ENCODE measurements at regions not wholly inside any gene's neighbourhood (a gene's known extent, or its start where the extent isn't known, plus 50 kb on each side); places are given as distances from the start of the nearest gene placed in this dataset.

DNA sequence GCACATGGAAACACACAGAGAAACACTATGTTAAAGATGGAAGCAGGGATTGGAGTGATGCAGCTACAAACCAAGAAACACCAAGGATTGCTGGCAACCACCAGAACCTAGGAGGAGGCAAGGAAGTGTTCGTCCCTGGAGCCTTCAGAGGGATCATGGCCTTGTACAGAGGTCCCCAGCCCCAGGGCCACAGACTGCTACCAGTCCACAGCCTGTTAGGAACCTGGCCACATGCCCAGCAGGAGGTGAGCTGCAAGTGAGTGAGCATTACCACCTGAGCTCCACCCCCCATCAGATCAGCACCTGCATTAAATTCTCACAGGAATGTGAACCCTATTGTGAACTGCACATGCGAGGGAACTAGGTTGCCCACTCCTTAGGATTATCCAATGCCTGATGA, 505.7 kb upstream of the MDFIC2 start:
- Histone ChIP-seq H3K4me3 (no peak overlapping the region), H3K9me3 (no peaks in the 10 kb centered on the region), H3K27ac (no peak overlapping the region), H3K36me3 (no peaks in the 10 kb centered on the region), H3K4me1 (peaks cover 0 to 3% of the 10 kb centered on the region in 2 donors), H3K27me3 (no peaks in the 10 kb centered on the region)
- no peak for DNase-seq (ENCODE audit: low spot score in 2 of 2)
- intact Hi-C loops (cut with DNase I) = no loop called here
- TF ChIP-seq, protein P1, sequence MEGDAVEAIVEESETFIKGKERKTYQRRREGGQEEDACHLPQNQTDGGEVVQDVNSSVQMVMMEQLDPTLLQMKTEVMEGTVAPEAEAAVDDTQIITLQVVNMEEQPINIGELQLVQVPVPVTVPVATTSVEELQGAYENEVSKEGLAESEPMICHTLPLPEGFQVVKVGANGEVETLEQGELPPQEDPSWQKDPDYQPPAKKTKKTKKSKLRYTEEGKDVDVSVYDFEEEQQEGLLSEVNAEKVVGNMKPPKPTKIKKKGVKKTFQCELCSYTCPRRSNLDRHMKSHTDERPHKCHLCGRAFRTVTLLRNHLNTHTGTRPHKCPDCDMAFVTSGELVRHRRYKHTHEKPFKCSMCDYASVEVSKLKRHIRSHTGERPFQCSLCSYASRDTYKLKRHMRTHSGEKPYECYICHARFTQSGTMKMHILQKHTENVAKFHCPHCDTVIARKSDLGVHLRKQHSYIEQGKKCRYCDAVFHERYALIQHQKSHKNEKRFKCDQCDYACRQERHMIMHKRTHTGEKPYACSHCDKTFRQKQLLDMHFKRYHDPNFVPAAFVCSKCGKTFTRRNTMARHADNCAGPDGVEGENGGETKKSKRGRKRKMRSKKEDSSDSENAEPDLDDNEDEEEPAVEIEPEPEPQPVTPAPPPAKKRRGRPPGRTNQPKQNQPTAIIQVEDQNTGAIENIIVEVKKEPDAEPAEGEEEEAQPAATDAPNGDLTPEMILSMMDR (IDR thresholded peaks at IDR 0.05) = no peak

DNA sequence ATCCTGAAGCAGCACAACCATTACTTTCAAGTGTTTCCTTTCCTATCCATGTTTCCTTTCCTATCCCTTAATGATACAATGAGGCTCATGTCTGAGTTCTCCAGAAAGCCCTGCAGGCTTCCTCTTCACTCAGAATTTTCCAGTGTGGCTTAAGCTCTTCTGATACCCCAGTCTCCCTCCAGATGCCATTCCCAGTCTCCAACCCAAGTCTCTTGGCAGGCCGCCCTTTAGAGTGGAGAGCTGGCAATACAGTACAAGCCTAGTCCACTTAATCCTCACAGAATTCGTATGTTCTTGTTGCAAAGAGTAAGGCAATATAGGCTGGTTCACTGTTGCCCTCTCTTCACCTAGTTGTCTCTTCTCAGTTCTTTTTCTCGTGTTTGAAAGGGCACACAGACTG, 503.9 kb upstream of the MDFIC2 start:
- intact Hi-C loops (cut with DNase I) = no loop called here
- TF ChIP-seq, protein P1 (IDR thresholded peaks at IDR 0.05) = no peak
- DNase-seq (ENCODE audit: low spot score in 2 of 2) = no peak
- no peak overlapping the region for H3K4me3 ChIP-seq
- peaks cover 0 to 3% of the 10 kb centered on the region in 2 donors for H3K4me1 ChIP-seq
- H3K27me3 ChIP-seq = no peaks in the 10 kb centered on the region
- H3K9me3 ChIP-seq = no peaks in the 10 kb centered on the region
- no peaks in the 10 kb centered on the region for H3K36me3 ChIP-seq
- no peak overlapping the region for H3K27ac ChIP-seq

- TF ChIP-seq, protein P1 (IDR thresholded peaks at IDR 0.05) = no peak
- Histone ChIP-seq H3K27me3 (no peaks in the 10 kb centered on the region), H3K36me3 (no peaks in the 10 kb centered on the region), H3K27ac (no peak overlapping the region), H3K4me1 (peaks cover 0 to 3% of the 10 kb centered on the region in 2 donors), H3K9me3 (no peaks in the 10 kb centered on the region), H3K4me3 (no peak overlapping the region)
- intact Hi-C loops (cut with DNase I) = no loop called here
- DNase-seq (ENCODE audit: low spot score in 2 of 2) = no peak
Measured at GRCh38 chr3:70815817-70816216, 503.4 kb upstream of the MDFIC2 start.

DNA sequence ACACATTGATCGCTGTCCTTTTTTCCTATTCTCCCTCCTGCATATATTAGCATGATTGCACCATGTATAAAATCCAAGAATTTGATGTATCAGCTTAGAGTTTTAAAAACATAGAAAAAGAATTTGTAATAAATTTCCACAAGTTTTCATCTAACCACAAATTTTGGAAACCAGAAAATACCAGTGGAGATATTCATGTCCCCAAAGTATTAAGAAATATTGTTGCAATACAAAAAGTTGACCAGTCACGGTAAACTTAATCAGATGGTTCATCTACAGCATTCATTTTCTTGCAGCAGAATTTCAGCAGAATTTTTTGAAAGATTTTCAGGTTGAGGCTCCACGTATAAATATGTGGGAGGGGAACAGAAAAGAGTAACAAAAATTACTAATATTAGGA, 500.9 kb upstream of the MDFIC2 start:
- intact Hi-C loops (cut with DNase I) = no loop called here
- TF ChIP-seq, protein P1 (IDR thresholded peaks at IDR 0.05) = no peak
- Histone ChIP-seq H3K27ac (no peak overlapping the region), H3K4me3 (no peak overlapping the region), H3K36me3 (no peaks in the 10 kb centered on the region), H3K9me3 (no peaks in the 10 kb centered on the region), H3K4me1 (no peaks in the 10 kb centered on the region), H3K27me3 (no peaks in the 10 kb centered on the region)
- no peak for DNase-seq (ENCODE audit: low spot score in 2 of 2)

GRCh38 chr3:70811880-70812279, 499.4 kb upstream of the MDFIC2 start:
- intact Hi-C loops (cut with DNase I) = no loop called here
- Histone ChIP-seq H3K4me1 (no peaks in the 10 kb centered on the region), H3K27ac (no peak overlapping the region), H3K4me3 (no peak overlapping the region), H3K36me3 (no peaks in the 10 kb centered on the region), H3K27me3 (no peaks in the 10 kb centered on the region), H3K9me3 (no peaks in the 10 kb centered on the region)
- TF ChIP-seq, protein P1 (IDR thresholded peaks at IDR 0.05) = no peak
- peak in 1 of 2 donors; percentile 73 for DNase-seq (ENCODE audit: low spot score in 2 of 2)

DNA sequence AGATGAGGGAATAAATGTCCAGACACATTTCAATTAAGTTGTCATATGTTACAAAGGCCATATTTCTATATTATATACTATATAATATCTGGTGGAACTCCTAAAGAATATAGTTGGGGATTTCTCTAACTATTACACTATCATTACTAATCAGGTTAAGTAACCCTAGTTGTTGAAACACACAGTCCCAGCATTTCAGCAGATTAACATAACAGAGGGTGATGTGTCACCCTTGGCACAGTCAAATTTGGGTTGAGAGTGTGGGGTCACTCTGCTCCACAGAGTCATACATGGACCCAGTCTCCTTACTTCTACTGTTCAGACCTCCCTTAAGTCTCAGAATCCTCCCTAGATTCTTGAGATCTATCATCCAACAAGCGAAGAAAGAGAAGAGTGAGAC, 496.4 kb upstream of the MDFIC2 start:
- Histone ChIP-seq H3K27me3 (no peaks in the 10 kb centered on the region), H3K9me3 (no peaks in the 10 kb centered on the region), H3K4me1 (peaks cover 0 to 17% of the 10 kb centered on the region in 2 donors), H3K27ac (no peak overlapping the region), H3K4me3 (no peak overlapping the region), H3K36me3 (no peaks in the 10 kb centered on the region)
- intact Hi-C loops (cut with DNase I) = loop anchor here (5.0 kb wide), 1 partner anchor 78 kb away; no protein-coding TSS in a partner anchor
- TF ChIP-seq, protein P1 (IDR thresholded peaks at IDR 0.05) = no peak
- no peak for DNase-seq (ENCODE audit: low spot score in 2 of 2)

All from ascending aorta (tissue), 2 donors.